H1 (cell line): ENCODE measurements at regions not wholly inside any gene's neighbourhood (a gene's known extent, or its start where the extent isn't known, plus 50 kb on each side); places are given as distances from the start of the nearest gene placed in this dataset.
A peak's percentile ranks its signal among the peaks of the same experiment; 100 is the strongest.

Experiments used
- CTCF ChIA-PET: fragments of 300-600 bp; sonication (Branson Sonifier 250); formaldehyde crosslinking; loops from one replicate; lab custom pipeline; 2021; ENCODE audit not compliant: partially characterized antibody; lab: Charles Lee
- POLR2A ChIA-PET: fragments of 300-600 bp; sonication (Branson Sonifier 250); formaldehyde crosslinking; loops from one replicate; lab custom pipeline; 2021; ENCODE audit warnings: inconsistent platforms; ENCODE audit not compliant: partially characterized antibody; lab: Charles Lee
- DNase-seq, 2 experiments: peaks; one replicate each; pipeline versions ENCODE4 v3.0.0 to v3.0.0-alpha.2; 2010 to 2022; ENCODE audit warnings: low spot score in 2 of 2, low read depth in 1 of 2, mixed read lengths in 1 of 2
- FAIRE-seq: peaks from 2 replicates; lab custom pipeline; 2011; peaks lifted over from hg19 to GRCh38; lab: Jason Lieb, UNC
- H2AFZ ChIP-seq: 2 replicates; pipeline ENCODE4 v1.8.1; 2012; ENCODE audit warnings: low read length, inconsistent platforms
- H2AK5ac ChIP-seq: 2 replicates; pipeline ENCODE4 v1.6.1; 2013; ENCODE audit warnings: low read depth, low read length
- H2BK120ac ChIP-seq: replicated peaks from 2 replicates; pipeline ENCODE3; 2013; ENCODE audit warnings: low read depth, low read length, inconsistent platforms
- H2BK12ac ChIP-seq: 2 replicates; pipeline ENCODE4 v1.6.1; 2013; ENCODE audit warnings: low read depth, low read length
- H2BK15ac ChIP-seq: 2 replicates; pipeline ENCODE4 v1.6.1; 2013; ENCODE audit warnings: low read length
- H2BK20ac ChIP-seq: 2 replicates; pipeline ENCODE4 v1.6.1; 2013; ENCODE audit warnings: low read length
- H2BK5ac ChIP-seq: 2 replicates; pipeline ENCODE4 v1.6.1; 2013; ENCODE audit warnings: low read depth, low read length
- H3K14ac ChIP-seq: 2 replicates; pipeline ENCODE4 v1.6.1; 2013; ENCODE audit warnings: inconsistent platforms; ENCODE audit not compliant: insufficient read length
- H3K18ac ChIP-seq: 2 replicates; pipeline ENCODE4 v1.6.1; 2013; ENCODE audit warnings: low read length; ENCODE audit errors: extremely low read depth
- H3K23ac ChIP-seq: 2 replicates; pipeline ENCODE4 v1.6.1; 2013; ENCODE audit warnings: inconsistent platforms; ENCODE audit not compliant: insufficient read length
- H3K23me2 ChIP-seq: 2 replicates; pipeline ENCODE4 v1.6.1; 2013; ENCODE audit warnings: low read depth, low read length
- H3K27ac ChIP-seq: 2 replicates; pipeline ENCODE4 v1.6.1; 2011; ENCODE audit warnings: low read depth, low read length, inconsistent platforms
- H3K27me3 ChIP-seq, 4 experiments: replicated peaks in 1 of 4; 1 replicate in 1 of 4; 2 replicates in 3 of 4; pipeline versions ENCODE4 v1.6.1 to v1.8.1; 2011 to 2013; ENCODE audit warnings: low read length in 3 of 4, mild to moderate bottlenecking in 3 of 4, inconsistent platforms in 2 of 4, mixed read lengths in 2 of 4, moderate library complexity in 1 of 4; ENCODE audit not compliant: control insufficient read depth in 3 of 4, insufficient read depth in 3 of 4; ENCODE audit errors: extremely low read depth in 1 of 4
- H3K36me3 ChIP-seq, 4 experiments: 2 replicates each; pipeline versions ENCODE4 v1.6.1 to v1.8.1; 2011 to 2013; ENCODE audit warnings: mild to moderate bottlenecking in 4 of 4, low read length in 3 of 4, moderate library complexity in 2 of 4, control low read depth in 1 of 4, inconsistent platforms in 1 of 4; ENCODE audit not compliant: insufficient read depth in 4 of 4, control insufficient read depth in 2 of 4
- H3K4ac ChIP-seq: replicated peaks from 2 replicates; pipeline ENCODE3; 2013; ENCODE audit warnings: low read length, low read depth, mixed read lengths, inconsistent platforms; ENCODE audit not compliant: insufficient read length
- H3K4me1 ChIP-seq, 4 experiments: replicated peaks in 1 of 4; 1 replicate in 1 of 4; 2 replicates in 3 of 4; pipeline versions ENCODE4 v1.6.1 to v1.8.1; 2011 to 2013; ENCODE audit warnings: low read length in 3 of 4, inconsistent platforms in 2 of 4, mixed read lengths in 1 of 4; ENCODE audit not compliant: insufficient read depth in 4 of 4, control insufficient read depth in 3 of 4
- H3K4me2 ChIP-seq, 2 experiments: 2 replicates each; pipeline versions ENCODE4 v1.6.1 to v1.8.1; 2011 to 2013; ENCODE audit warnings: low read depth in 2 of 2, low read length in 2 of 2, control low read depth in 1 of 2, inconsistent platforms in 1 of 2, mild to moderate bottlenecking in 1 of 2; ENCODE audit not compliant: insufficient read depth in 1 of 2
- H3K4me3 ChIP-seq, 4 experiments: fragments of 200-600, 300-600 bp in 1 of 4; sonication (generic), shearing (Covaris generic), sonication (Bioruptor Twin) in 1 of 4; 2 replicates each; pipeline versions ENCODE4 v1.5.1 to v1.8.1; 2011 to 2016; ENCODE audit warnings: low read length in 4 of 4, low read depth in 3 of 4, control low read depth in 2 of 4, inconsistent platforms in 2 of 4, mild to moderate bottlenecking in 2 of 4, mixed read lengths in 1 of 4, moderate library complexity in 1 of 4; ENCODE audit not compliant: insufficient read depth in 2 of 4; ENCODE audit errors: extremely low read depth in 1 of 4
- H3K56ac ChIP-seq: replicated peaks from 2 replicates; pipeline ENCODE3; 2013; ENCODE audit warnings: low read depth, mild to moderate bottlenecking, mixed read lengths, low read length, inconsistent platforms; ENCODE audit not compliant: insufficient read length
- H3K79me1 ChIP-seq: 2 replicates; pipeline ENCODE4 v1.6.1; 2013; ENCODE audit warnings: low read depth, low read length, control low read depth
- H3K79me2 ChIP-seq, 2 experiments: 2 replicates each; pipeline versions ENCODE4 v1.6.1 to v1.8.1; 2012 to 2013; ENCODE audit warnings: low read length in 2 of 2, mild to moderate bottlenecking in 2 of 2, inconsistent platforms in 1 of 2; ENCODE audit not compliant: insufficient read depth in 2 of 2, control insufficient read depth in 1 of 2
- H3K9ac ChIP-seq, 4 experiments: replicated peaks in 1 of 4; 1 replicate in 1 of 4; 2 replicates in 3 of 4; pipeline versions ENCODE4 v1.6.1 to v1.8.1; 2011 to 2013; ENCODE audit warnings: low read depth in 3 of 4, low read length in 3 of 4, control low read depth in 2 of 4, mild to moderate bottlenecking in 2 of 4, moderate library complexity in 2 of 4, inconsistent platforms in 1 of 4; ENCODE audit errors: extremely low read depth in 1 of 4
- H3K9me3 ChIP-seq, 2 experiments: 2 replicates each; pipeline versions ENCODE4 v1.6.1 to v1.8.1; 2012 to 2013; ENCODE audit warnings: mild to moderate bottlenecking in 2 of 2, moderate library complexity in 2 of 2, control low read depth in 1 of 2, inconsistent platforms in 1 of 2, low read depth in 1 of 2, low read length in 1 of 2, mixed read lengths in 1 of 2; ENCODE audit not compliant: insufficient read depth in 2 of 2
- H4K20me1 ChIP-seq, 2 experiments: replicated peaks in 1 of 2; 2 replicates each; pipeline versions ENCODE3 to v1.8.1; 2011 to 2013; ENCODE audit warnings: inconsistent platforms in 2 of 2, low read length in 2 of 2, mild to moderate bottlenecking in 1 of 2; ENCODE audit not compliant: insufficient read depth in 2 of 2, control insufficient read depth in 1 of 2
- H4K5ac ChIP-seq: 2 replicates; pipeline ENCODE4 v1.6.1; 2013; ENCODE audit warnings: low read length, low read depth, mixed read lengths, inconsistent platforms; ENCODE audit not compliant: insufficient read length
- H4K8ac ChIP-seq: 2 replicates; pipeline ENCODE4 v1.8.0; 2013; ENCODE audit warnings: mild to moderate bottlenecking, moderate library complexity, low read length, inconsistent platforms; ENCODE audit not compliant: insufficient read depth; ENCODE audit errors: extremely low read depth
- H4K91ac ChIP-seq: replicated peaks from 2 replicates; pipeline ENCODE3; 2013; ENCODE audit warnings: low read length, mixed read lengths, inconsistent platforms; ENCODE audit not compliant: insufficient read length
- CBX5 ChIP-seq: fragments of 300-800, 300-1000 bp; sonication (generic); IDR thresholded peaks from 2 replicates; pipeline ENCODE4 v1.7.1; 2016; ENCODE audit warnings: antibody characterized with exemption, low read length, low read depth
- MAFK ChIP-seq: IDR thresholded peaks from 2 replicates; pipeline ENCODE4 v1.6.1; 2012; ENCODE audit warnings: low read depth, mild to moderate bottlenecking, improper control_type of control experiment, low read length
- POLR2AphosphoS5 ChIP-seq: IDR thresholded peaks from 2 replicates; pipeline ENCODE4 v1.6.1; 2011; ENCODE audit warnings: low read depth, low read length
- SIX5 ChIP-seq: IDR thresholded peaks from 2 replicates; pipeline ENCODE4 v1.6.1; 2011; ENCODE audit warnings: mild to moderate bottlenecking, low read depth, low read length
- WGBS, 2 experiments: shearing (Covaris generic) in 1 of 2; methylation state at CpG; one replicate each; pipeline versions ENCODE4 v1.1.6 to v1.1.7; 2013 to 2015; ENCODE audit warnings: low lambda C conversion rate in 2 of 2, mixed read lengths in 2 of 2, inconsistent platforms in 1 of 2, low coverage in 1 of 2, missing lambda C conversion rate in 1 of 2; ENCODE audit not compliant: insufficient replicate concordance in 2 of 2, insufficient coverage in 1 of 2, insufficient read length in 1 of 2; ENCODE audit errors: extremely low coverage in 1 of 2, missing lambda C conversion rate in 1 of 2; 5-methylcytosine and 5-hydroxymethylcytosine counted together
- TF ChIP-seq, protein P1 (sequence below): IDR thresholded peaks from 2 replicates; pipeline ENCODE4 v1.6.1; 2011; ENCODE audit warnings: low read length, improper control_type of control experiment

GRCh38 chr2:171247741-171248662, 87.3 kb upstream of the TLK1 start:
- Histone ChIP-seq H2BK20ac (no peak overlapping the region), H3K23me2 (no peaks in the 10 kb centered on the region), H3K4me2 (no peak overlapping the region), H3K27me3 (no peaks in the 10 kb centered on the region), H4K20me1 (no peaks in the 10 kb centered on the region), H2BK12ac (peak overlapping the region; percentile 42; the same call in 1 of the 2 replicates), H3K27ac (no peak overlapping the region), H2BK15ac (no peak overlapping the region), H4K8ac (no peak overlapping the region), H2BK120ac (no peak overlapping the region), H3K23ac (no peak overlapping the region), H3K9ac (no peak overlapping the region), H3K79me1 (no peaks in the 10 kb centered on the region), H3K4me1 (no peaks in the 10 kb centered on the region), H2AK5ac (no peak overlapping the region), H3K14ac (no peak overlapping the region), H3K79me2 (no peaks in the 10 kb centered on the region), H3K56ac (no peak overlapping the region), H2BK5ac (no peak overlapping the region), H3K18ac (no peak overlapping the region), H4K5ac (no peak overlapping the region), H4K91ac (no peak overlapping the region), H3K4me3 (no peak overlapping the region), H3K9me3 (peaks cover 18 to 26% of the 10 kb centered on the region in 2 experiments), H3K4ac (no peak overlapping the region), H3K36me3 (peaks cover 0 to 7% (median 0%) of the 10 kb centered on the region in 4 experiments; a peak in 2 of 8 replicates), H2AFZ (no peak overlapping the region)
- POLR2A ChIA-PET: interaction anchor here (1.8 kb wide), 1 partner anchor 185 kb away, joined by 3 read pairs; the partner anchor contains the start of gene METTL8
- CTCF ChIA-PET: interaction anchor here (0.9 to 1.8 kb wide), 7 partner anchors 9 to 293 kb away, joined by 3 to 6 read pairs (median 4); no protein-coding TSS in a partner anchor
- DNase-seq: no peak
- FAIRE-seq: no peak
- WGBS, 2 experiments: 91% methylated on average over 8 of the region's 8 CpGs; no CpG with 5 or more reads in 1 of the 2 experiments
- TF ChIP-seq, protein P1, sequence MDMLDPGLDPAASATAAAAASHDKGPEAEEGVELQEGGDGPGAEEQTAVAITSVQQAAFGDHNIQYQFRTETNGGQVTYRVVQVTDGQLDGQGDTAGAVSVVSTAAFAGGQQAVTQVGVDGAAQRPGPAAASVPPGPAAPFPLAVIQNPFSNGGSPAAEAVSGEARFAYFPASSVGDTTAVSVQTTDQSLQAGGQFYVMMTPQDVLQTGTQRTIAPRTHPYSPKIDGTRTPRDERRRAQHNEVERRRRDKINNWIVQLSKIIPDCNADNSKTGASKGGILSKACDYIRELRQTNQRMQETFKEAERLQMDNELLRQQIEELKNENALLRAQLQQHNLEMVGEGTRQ: no peak
- TF ChIP-seq SIX5 (no peak), POLR2AphosphoS5 (no peak), CBX5 (no peak), MAFK (no peak)
